ENCODE measurements at regions not wholly inside any gene's neighbourhood (a gene's known extent, or its start where the extent isn't known, plus 50 kb on each side); places are given as distances from the start of the nearest gene placed in this dataset.

DNA sequence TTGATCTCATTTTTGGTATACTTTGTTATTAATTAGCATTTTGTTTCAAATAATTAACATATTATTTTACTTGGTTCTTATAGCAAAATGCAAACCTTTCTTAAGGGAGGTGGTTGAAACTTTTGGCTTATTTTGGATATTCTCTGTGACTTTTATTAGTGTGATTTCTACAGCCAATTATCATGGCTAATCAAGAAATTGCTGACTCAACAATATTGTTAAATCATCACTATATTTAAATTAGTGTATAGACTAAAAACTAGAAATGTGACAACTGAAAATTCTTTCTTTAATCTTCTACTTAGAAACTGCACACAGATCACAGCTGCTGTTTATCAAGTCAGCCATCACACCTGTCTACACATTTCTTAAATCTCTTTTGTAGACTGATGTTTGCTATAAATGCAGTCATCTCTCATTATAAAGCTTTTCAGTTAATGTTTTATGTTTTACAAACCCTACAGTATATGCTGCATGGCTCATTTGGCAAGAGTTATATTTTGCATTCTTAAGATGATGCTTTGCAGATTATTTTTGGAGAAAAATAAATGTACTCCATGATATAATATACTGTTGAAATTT, 389.8 kb upstream of the PCDH10 start:
- no peak for TF ChIP-seq EZH2 (IDR thresholded peaks at IDR 0.05; ENCODE audit: low read length)
- TF ChIP-seq, protein P1, sequence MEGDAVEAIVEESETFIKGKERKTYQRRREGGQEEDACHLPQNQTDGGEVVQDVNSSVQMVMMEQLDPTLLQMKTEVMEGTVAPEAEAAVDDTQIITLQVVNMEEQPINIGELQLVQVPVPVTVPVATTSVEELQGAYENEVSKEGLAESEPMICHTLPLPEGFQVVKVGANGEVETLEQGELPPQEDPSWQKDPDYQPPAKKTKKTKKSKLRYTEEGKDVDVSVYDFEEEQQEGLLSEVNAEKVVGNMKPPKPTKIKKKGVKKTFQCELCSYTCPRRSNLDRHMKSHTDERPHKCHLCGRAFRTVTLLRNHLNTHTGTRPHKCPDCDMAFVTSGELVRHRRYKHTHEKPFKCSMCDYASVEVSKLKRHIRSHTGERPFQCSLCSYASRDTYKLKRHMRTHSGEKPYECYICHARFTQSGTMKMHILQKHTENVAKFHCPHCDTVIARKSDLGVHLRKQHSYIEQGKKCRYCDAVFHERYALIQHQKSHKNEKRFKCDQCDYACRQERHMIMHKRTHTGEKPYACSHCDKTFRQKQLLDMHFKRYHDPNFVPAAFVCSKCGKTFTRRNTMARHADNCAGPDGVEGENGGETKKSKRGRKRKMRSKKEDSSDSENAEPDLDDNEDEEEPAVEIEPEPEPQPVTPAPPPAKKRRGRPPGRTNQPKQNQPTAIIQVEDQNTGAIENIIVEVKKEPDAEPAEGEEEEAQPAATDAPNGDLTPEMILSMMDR (optimal IDR thresholded peaks at IDR 0.05 in 1 of 3, IDR thresholded peaks at IDR 0.05 in 1 of 3, conservative IDR thresholded peaks at IDR 0.05 in 1 of 3; ENCODE audit: extremely low read depth in 1 of 3, insufficient read depth in 2 of 3, low read length in 3 of 3) = no peak
